ENCODE measurements at regions not wholly inside any gene's neighbourhood (a gene's known extent, or its start where the extent isn't known, plus 50 kb on each side); places are given as distances from the start of the nearest gene placed in this dataset.

GRCh38 chr5:153086486-153086885, 404.0 kb upstream of the GRIA1 start:
- no peak for TF ChIP-seq CTCF (conservative IDR thresholded peaks at IDR 0.05)
- no peaks in the 10 kb centered on the region for H3K4me1 ChIP-seq (ENCODE audit: control insufficient read depth, insufficient read depth, low read length)
- no peak overlapping the region for H3K9ac ChIP-seq (ENCODE audit: extremely low read depth, low read length, poor library complexity, severe bottlenecking)
- no peaks in the 10 kb centered on the region for H3K36me3 Mint-ChIP-seq (ENCODE audit: low read depth)
- 91 to 92% methylated on average over 2 of the region's 2 CpGs for WGBS, 2 experiments (ENCODE audit: insufficient coverage in 1 of 2, insufficient read length in 1 of 2)
- H3K4me3 ChIP-seq (ENCODE audit: low read length): no peak overlapping the region
- DNase-seq: no peak
- no peaks in the 10 kb centered on the region for H3K9me3 ChIP-seq (ENCODE audit: control insufficient read depth, low read length)
- H3K9me3 Mint-ChIP-seq: no peaks in the 10 kb centered on the region
- peaks cover 10% of the 10 kb centered on the region for H3K4me1 Mint-ChIP-seq
- no peaks in the 10 kb centered on the region for H3K36me3 ChIP-seq (ENCODE audit: control insufficient read depth, insufficient read depth, low read length)
- no peaks in the 10 kb centered on the region for H3K27me3 ChIP-seq (ENCODE audit: control insufficient read depth, insufficient read depth, low read length, poor library complexity, severe bottlenecking)
- no peak overlapping the region for H3K27ac Mint-ChIP-seq
- H3K27me3 Mint-ChIP-seq (ENCODE audit: insufficient read depth): no peaks in the 10 kb centered on the region
- H3K4me3 Mint-ChIP-seq: no peak overlapping the region
- H3K27ac ChIP-seq (ENCODE audit: low read depth, low read length): no peak overlapping the region

- 82 to 100% methylated on average over 1 of the region's 1 CpG for WGBS, 2 experiments (ENCODE audit: insufficient coverage in 1 of 2, insufficient read length in 1 of 2)
These were observed 401.9 kb upstream of the GRIA1 start for GRCh38 chr5:153088538-153088937.

GRCh38 chr5:153094333-153094732, 396.1 kb upstream of the GRIA1 start:
- no peaks in the 10 kb centered on the region for H3K36me3 Mint-ChIP-seq (ENCODE audit: low read depth)
- H3K4me3 ChIP-seq (ENCODE audit: low read length): no peak overlapping the region
- H3K4me1 ChIP-seq (ENCODE audit: control insufficient read depth, insufficient read depth, low read length): no peaks in the 10 kb centered on the region
- no peak for TF ChIP-seq CTCF (conservative IDR thresholded peaks at IDR 0.05)
- WGBS, 2 experiments (ENCODE audit: insufficient coverage in 1 of 2, insufficient read length in 1 of 2): 90 to 94% methylated on average over 3 of the region's 3 CpGs
- no peak overlapping the region for H3K27ac Mint-ChIP-seq
- no peak overlapping the region for H3K27ac ChIP-seq (ENCODE audit: low read depth, low read length)
- DNase-seq: no peak
- H3K9me3 ChIP-seq (ENCODE audit: control insufficient read depth, low read length): no peaks in the 10 kb centered on the region
- no peaks in the 10 kb centered on the region for H3K27me3 ChIP-seq (ENCODE audit: control insufficient read depth, insufficient read depth, low read length, poor library complexity, severe bottlenecking)
- H3K27me3 Mint-ChIP-seq (ENCODE audit: insufficient read depth): no peaks in the 10 kb centered on the region
- no peaks in the 10 kb centered on the region for H3K36me3 ChIP-seq (ENCODE audit: control insufficient read depth, insufficient read depth, low read length)
- H3K4me3 Mint-ChIP-seq: no peak overlapping the region
- peaks cover 6% of the 10 kb centered on the region for H3K4me1 Mint-ChIP-seq
- H3K9me3 Mint-ChIP-seq: no peaks in the 10 kb centered on the region
- H3K9ac ChIP-seq (ENCODE audit: extremely low read depth, low read length, poor library complexity, severe bottlenecking): no peak overlapping the region

More at GRCh38 chr5:153088538-153088937, 401.9 kb upstream of the GRIA1 start:
- Histone ChIP-seq H3K9ac (ENCODE audit: extremely low read depth, low read length, poor library complexity, severe bottlenecking) (no peak overlapping the region), H3K27me3 (ENCODE audit: control insufficient read depth, insufficient read depth, low read length, poor library complexity, severe bottlenecking) (no peaks in the 10 kb centered on the region), H3K36me3 (ENCODE audit: control insufficient read depth, insufficient read depth, low read length) (no peaks in the 10 kb centered on the region), H3K27ac (ENCODE audit: low read depth, low read length) (no peak overlapping the region), H3K4me1 (ENCODE audit: control insufficient read depth, insufficient read depth, low read length) (no peaks in the 10 kb centered on the region), H3K9me3 (ENCODE audit: control insufficient read depth, low read length) (no peaks in the 10 kb centered on the region), H3K4me3 (ENCODE audit: low read length) (no peak overlapping the region)
- Mint-ChIP-seq H3K27ac (no peak overlapping the region), H3K36me3 (ENCODE audit: low read depth) (no peaks in the 10 kb centered on the region), H3K4me3 (no peak overlapping the region), H3K4me1 (no peaks in the 10 kb centered on the region), H3K27me3 (ENCODE audit: insufficient read depth) (no peaks in the 10 kb centered on the region), H3K9me3 (no peaks in the 10 kb centered on the region)
- TF ChIP-seq CTCF (conservative IDR thresholded peaks at IDR 0.05): no peak
- no peak for DNase-seq

Measured in endodermal cell (in vitro differentiated cells).